ENCODE measurements at regions not wholly inside any gene's neighbourhood (a gene's known extent, or its start where the extent isn't known, plus 50 kb on each side); places are given as distances from the start of the nearest gene placed in this dataset.

- no TSS peak for BruUV-seq (replicated peaks)
- H3K9me2 ChIP-seq (ENCODE audit: insufficient read depth, low read length) = no peaks in the 10 kb centered on the region
- H4K20me1 ChIP-seq (ENCODE audit: insufficient read depth, low read length) = no peaks in the 10 kb centered on the region
- ChIA-PET POLR2A (interaction anchor here (1.0 kb wide), 1 partner anchor 27 kb away, joined by 3 read pairs; no protein-coding TSS in a partner anchor), CTCF (ENCODE audit: unreplicated experiment) (no interaction called here)
- H3K4me3 ChIP-seq (ENCODE audit: low read depth, low read length, poor library complexity, severe bottlenecking) = no peak overlapping the region
- intact Hi-C loops (cut with micrococcal nuclease; ENCODE audit: unreplicated experiment) = no loop called here
- no peaks in the 10 kb centered on the region for H3K36me3 ChIP-seq (ENCODE audit: insufficient read depth, low read length)
- H3K27ac ChIP-seq (ENCODE audit: low read depth, low read length, poor library complexity, severe bottlenecking) = no peak overlapping the region
- H3K79me2 ChIP-seq (ENCODE audit: insufficient read depth, low read depth, low read length) = no peaks in the 10 kb centered on the region
- H3K4me1 ChIP-seq (ENCODE audit: insufficient read depth, low read length, poor library complexity, severe bottlenecking) = no peaks in the 10 kb centered on the region
- no peak overlapping the region for H2AFZ ChIP-seq (ENCODE audit: low read length)
- no peak for DNase-seq (ENCODE audit: low spot score)
- TF ChIP-seq CTCF (conservative IDR thresholded peaks at IDR 0.05; ENCODE audit: low read length) = no peak
- TF ChIP-seq EZH2phosphoT487 (IDR thresholded peaks at IDR 0.05; ENCODE audit: borderline replicate concordance, low read depth, low read length) = no peak
- no peak overlapping the region for H3K4me2 ChIP-seq (ENCODE audit: low read length)
- no peaks in the 10 kb centered on the region for H3K9me3 ChIP-seq (ENCODE audit: low read length)
Measured at GRCh38 chr2:185066128-185066527, 467.8 kb downstream of the ZNF804A start.

- Histone ChIP-seq H3K9me2 (ENCODE audit: insufficient read depth, low read length) (no peaks in the 10 kb centered on the region), H3K36me3 (ENCODE audit: insufficient read depth, low read length) (no peaks in the 10 kb centered on the region), H4K20me1 (ENCODE audit: insufficient read depth, low read length) (no peaks in the 10 kb centered on the region), H3K4me2 (ENCODE audit: low read length) (no peak overlapping the region), H3K4me1 (ENCODE audit: insufficient read depth, low read length, poor library complexity, severe bottlenecking) (no peaks in the 10 kb centered on the region), H3K4me3 (ENCODE audit: low read depth, low read length, poor library complexity, severe bottlenecking) (no peak overlapping the region), H2AFZ (ENCODE audit: low read length) (no peak overlapping the region), H3K79me2 (ENCODE audit: insufficient read depth, low read depth, low read length) (no peaks in the 10 kb centered on the region), H3K27ac (ENCODE audit: low read depth, low read length, poor library complexity, severe bottlenecking) (no peak overlapping the region), H3K9me3 (ENCODE audit: low read length) (no peaks in the 10 kb centered on the region)
- ChIA-PET CTCF (ENCODE audit: unreplicated experiment) (no interaction called here), POLR2A (no interaction called here)
- no peak for DNase-seq (ENCODE audit: low spot score)
- BruUV-seq (replicated peaks) = no TSS peak
- no peak for TF ChIP-seq CTCF (conservative IDR thresholded peaks at IDR 0.05; ENCODE audit: low read length)
- no peak for TF ChIP-seq EZH2phosphoT487 (IDR thresholded peaks at IDR 0.05; ENCODE audit: borderline replicate concordance, low read depth, low read length)
- intact Hi-C loops (cut with micrococcal nuclease; ENCODE audit: unreplicated experiment) = no loop called here
Measured at GRCh38 chr2:185069107-185069506, 470.8 kb downstream of the ZNF804A start.

- Histone ChIP-seq H3K9me2 (ENCODE audit: insufficient read depth, low read length) (no peaks in the 10 kb centered on the region), H3K27ac (ENCODE audit: low read depth, low read length, poor library complexity, severe bottlenecking) (no peak overlapping the region), H3K4me2 (ENCODE audit: low read length) (no peak overlapping the region), H3K4me1 (ENCODE audit: insufficient read depth, low read length, poor library complexity, severe bottlenecking) (no peaks in the 10 kb centered on the region), H3K36me3 (ENCODE audit: insufficient read depth, low read length) (no peaks in the 10 kb centered on the region), H3K9me3 (ENCODE audit: low read length) (no peaks in the 10 kb centered on the region), H3K79me2 (ENCODE audit: insufficient read depth, low read depth, low read length) (no peaks in the 10 kb centered on the region), H2AFZ (ENCODE audit: low read length) (no peak overlapping the region), H3K4me3 (ENCODE audit: low read depth, low read length, poor library complexity, severe bottlenecking) (no peak overlapping the region), H4K20me1 (ENCODE audit: insufficient read depth, low read length) (no peaks in the 10 kb centered on the region)
- no peak for DNase-seq (ENCODE audit: low spot score)
- no TSS peak for BruUV-seq (replicated peaks)
- intact Hi-C loops (cut with micrococcal nuclease; ENCODE audit: unreplicated experiment) = no loop called here
- ChIA-PET CTCF (ENCODE audit: unreplicated experiment) (no interaction called here), POLR2A (interaction anchor here (1.4 kb wide), 1 partner anchor 12 kb away, joined by 5 read pairs; no protein-coding TSS in a partner anchor)
- TF ChIP-seq CTCF (conservative IDR thresholded peaks at IDR 0.05; ENCODE audit: low read length) (no peak), EZH2phosphoT487 (IDR thresholded peaks at IDR 0.05; ENCODE audit: borderline replicate concordance, low read depth, low read length) (no peak)
Measured at GRCh38 chr2:185074156-185074555, 475.8 kb downstream of the ZNF804A start.
